ENCODE measurements at regions not wholly inside any gene's neighbourhood (a gene's known extent, or its start where the extent isn't known, plus 50 kb on each side); places are given as distances from the start of the nearest gene placed in this dataset.

- DNase-seq (no peak), ATAC-seq (ENCODE audit: low read depth) (no peak)
- TF ChIP-seq, protein P1, sequence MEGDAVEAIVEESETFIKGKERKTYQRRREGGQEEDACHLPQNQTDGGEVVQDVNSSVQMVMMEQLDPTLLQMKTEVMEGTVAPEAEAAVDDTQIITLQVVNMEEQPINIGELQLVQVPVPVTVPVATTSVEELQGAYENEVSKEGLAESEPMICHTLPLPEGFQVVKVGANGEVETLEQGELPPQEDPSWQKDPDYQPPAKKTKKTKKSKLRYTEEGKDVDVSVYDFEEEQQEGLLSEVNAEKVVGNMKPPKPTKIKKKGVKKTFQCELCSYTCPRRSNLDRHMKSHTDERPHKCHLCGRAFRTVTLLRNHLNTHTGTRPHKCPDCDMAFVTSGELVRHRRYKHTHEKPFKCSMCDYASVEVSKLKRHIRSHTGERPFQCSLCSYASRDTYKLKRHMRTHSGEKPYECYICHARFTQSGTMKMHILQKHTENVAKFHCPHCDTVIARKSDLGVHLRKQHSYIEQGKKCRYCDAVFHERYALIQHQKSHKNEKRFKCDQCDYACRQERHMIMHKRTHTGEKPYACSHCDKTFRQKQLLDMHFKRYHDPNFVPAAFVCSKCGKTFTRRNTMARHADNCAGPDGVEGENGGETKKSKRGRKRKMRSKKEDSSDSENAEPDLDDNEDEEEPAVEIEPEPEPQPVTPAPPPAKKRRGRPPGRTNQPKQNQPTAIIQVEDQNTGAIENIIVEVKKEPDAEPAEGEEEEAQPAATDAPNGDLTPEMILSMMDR (IDR thresholded peaks at IDR 0.05), result no peak
- Mint-ChIP-seq H3K27ac (no peak overlapping the region), H3K4me3 (no peak overlapping the region), H3K9me3 (peaks cover 2% of the 10 kb centered on the region), H3K4me1 (no peaks in the 10 kb centered on the region), H3K36me3 (ENCODE audit: low read depth) (no peaks in the 10 kb centered on the region), H3K27me3 (no peaks in the 10 kb centered on the region)
- CTCF ChIA-PET, result no interaction called here
- intact Hi-C loops (cut with micrococcal nuclease), result no loop called here
- POLR2A ChIA-PET, result no interaction called here
Measured at GRCh38 chr9:17863924-17864323, 285.1 kb downstream of the SH3GL2 start.

- ChIA-PET POLR2A (no interaction called here), CTCF (no interaction called here)
- Mint-ChIP-seq H3K4me3 (no peak overlapping the region), H3K9me3 (peaks cover 2% of the 10 kb centered on the region), H3K27ac (no peak overlapping the region), H3K4me1 (no peaks in the 10 kb centered on the region), H3K36me3 (ENCODE audit: low read depth) (no peaks in the 10 kb centered on the region), H3K27me3 (no peaks in the 10 kb centered on the region)
- DNase-seq (no peak), ATAC-seq (ENCODE audit: low read depth) (no peak)
- intact Hi-C loops (cut with micrococcal nuclease), result no loop called here
- TF ChIP-seq, protein P1 (IDR thresholded peaks at IDR 0.05), result no peak
Measured at GRCh38 chr9:17864951-17865350, 286.1 kb downstream of the SH3GL2 start.

GRCh38 chr9:17865881-17866280 is 287.0 kb downstream of the SH3GL2 start:
- H3K27me3 Mint-ChIP-seq, result no peaks in the 10 kb centered on the region
- no peaks in the 10 kb centered on the region for H3K36me3 Mint-ChIP-seq (ENCODE audit: low read depth)
- H3K4me3 Mint-ChIP-seq, result no peak overlapping the region
- DNase-seq (no peak), ATAC-seq (ENCODE audit: low read depth) (no peak)
- ChIA-PET CTCF (no interaction called here), POLR2A (no interaction called here)
- TF ChIP-seq, protein P1 (IDR thresholded peaks at IDR 0.05), result no peak
- intact Hi-C loops (cut with micrococcal nuclease), result no loop called here
- H3K9me3 Mint-ChIP-seq, result peaks cover 2% of the 10 kb centered on the region
- no peak overlapping the region for H3K27ac Mint-ChIP-seq
- H3K4me1 Mint-ChIP-seq, result no peaks in the 10 kb centered on the region

DNA sequence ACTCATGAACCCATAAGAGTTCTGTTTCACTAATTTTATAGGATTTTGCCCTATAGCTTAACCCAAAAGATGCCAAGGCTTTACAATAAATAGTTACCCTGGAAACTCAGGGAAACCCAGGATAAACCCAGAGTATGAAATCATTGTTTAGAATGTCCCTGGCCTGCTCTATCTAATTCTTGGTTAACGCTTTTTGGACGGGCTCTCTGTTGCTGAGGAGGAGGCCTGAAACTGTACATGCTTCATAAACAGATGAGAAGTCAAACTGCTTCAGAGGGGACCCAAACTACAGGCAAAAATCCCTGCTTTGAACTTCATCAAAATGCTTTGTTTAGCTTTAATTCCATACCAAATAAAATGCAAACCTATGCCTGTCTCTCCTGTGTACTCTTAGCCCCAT is 291.9 kb downstream of the SH3GL2 start:
- H3K9me3 Mint-ChIP-seq, result no peaks in the 10 kb centered on the region
- no peak for ATAC-seq (ENCODE audit: low read depth)
- no peaks in the 10 kb centered on the region for H3K27me3 Mint-ChIP-seq
- DNase-seq, result no peak
- intact Hi-C loops (cut with micrococcal nuclease), result no loop called here
- CTCF ChIA-PET, result no interaction called here
- POLR2A ChIA-PET, result no interaction called here
- no peaks in the 10 kb centered on the region for H3K4me1 Mint-ChIP-seq
- no peak overlapping the region for H3K4me3 Mint-ChIP-seq
- no peak overlapping the region for H3K27ac Mint-ChIP-seq
- no peaks in the 10 kb centered on the region for H3K36me3 Mint-ChIP-seq (ENCODE audit: low read depth)
- TF ChIP-seq, protein P1 (IDR thresholded peaks at IDR 0.05), result no peak

DNA sequence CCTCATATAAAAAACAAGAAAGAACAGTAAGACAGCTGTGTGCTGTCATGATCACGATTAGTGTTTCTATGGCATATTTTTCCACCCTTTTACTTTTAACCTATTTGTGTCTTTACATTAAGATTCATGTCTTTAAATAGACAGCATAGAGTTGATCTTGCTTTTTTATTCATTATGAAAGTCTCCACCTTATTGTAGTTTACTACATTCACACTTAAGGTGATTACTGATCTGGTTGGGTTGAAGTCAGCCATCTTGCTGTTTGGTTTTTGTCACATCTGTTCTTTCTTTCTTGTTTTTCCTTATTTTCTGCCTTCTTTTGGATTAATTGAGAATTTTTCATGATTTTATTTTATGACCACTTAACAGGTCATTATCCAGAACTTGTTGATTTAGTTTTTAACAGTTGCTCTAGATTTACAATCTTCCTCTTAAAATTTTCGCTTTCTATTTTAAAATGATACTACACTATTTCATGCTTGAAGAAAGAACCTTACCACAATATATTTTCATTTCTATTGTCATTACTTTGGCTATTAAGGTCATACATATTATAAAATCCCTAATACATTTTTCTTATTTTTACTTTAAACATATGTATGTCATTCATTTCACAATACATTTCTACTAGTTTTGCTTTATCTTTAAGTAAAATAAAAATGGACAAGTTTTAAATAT is 292.5 kb downstream of the SH3GL2 start:
- Mint-ChIP-seq H3K27ac (no peak overlapping the region), H3K9me3 (no peaks in the 10 kb centered on the region), H3K4me3 (no peak overlapping the region), H3K4me1 (no peaks in the 10 kb centered on the region), H3K36me3 (ENCODE audit: low read depth) (no peaks in the 10 kb centered on the region), H3K27me3 (no peaks in the 10 kb centered on the region)
- ChIA-PET POLR2A (no interaction called here), CTCF (no interaction called here)
- no peak for DNase-seq
- TF ChIP-seq, protein P1 (IDR thresholded peaks at IDR 0.05), result no peak
- ATAC-seq (ENCODE audit: low read depth), result no peak
- intact Hi-C loops (cut with micrococcal nuclease), result no loop called here

All from activated B cell treated with CpG ODN at 0.5 μM for 24 hours (primary cell).